ENCODE measurements at regions not wholly inside any gene's neighbourhood (a gene's known extent, or its start where the extent isn't known, plus 50 kb on each side); places are given as distances from the start of the nearest gene placed in this dataset.
"Not testable (repeated sequence)": the region's sequence is repeated elsewhere in the genome, so short reads cannot be mapped to it uniquely, and the experiment has no call there.

DNA sequence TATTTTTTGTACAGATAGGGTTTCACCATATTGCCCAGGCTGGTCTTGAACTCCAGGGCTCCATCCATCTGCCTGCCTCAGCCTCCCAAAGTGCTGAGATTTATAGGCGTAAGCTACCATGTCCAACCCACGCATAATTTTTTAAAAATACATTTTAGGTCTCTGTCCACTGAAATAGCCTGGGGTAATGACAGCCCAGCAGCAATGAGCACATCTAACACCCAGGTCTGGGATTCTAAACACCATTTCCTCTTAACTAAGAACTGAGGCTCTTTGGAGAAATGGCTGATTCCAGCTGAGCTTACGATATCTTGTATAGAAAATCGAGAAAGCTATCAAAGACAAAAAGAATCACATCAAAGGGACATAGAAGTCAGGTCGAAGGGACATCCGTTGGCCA lies 245.3 kb downstream of the PARN start:
- DNase-seq (ENCODE audit: low spot score), result no peak

DNA sequence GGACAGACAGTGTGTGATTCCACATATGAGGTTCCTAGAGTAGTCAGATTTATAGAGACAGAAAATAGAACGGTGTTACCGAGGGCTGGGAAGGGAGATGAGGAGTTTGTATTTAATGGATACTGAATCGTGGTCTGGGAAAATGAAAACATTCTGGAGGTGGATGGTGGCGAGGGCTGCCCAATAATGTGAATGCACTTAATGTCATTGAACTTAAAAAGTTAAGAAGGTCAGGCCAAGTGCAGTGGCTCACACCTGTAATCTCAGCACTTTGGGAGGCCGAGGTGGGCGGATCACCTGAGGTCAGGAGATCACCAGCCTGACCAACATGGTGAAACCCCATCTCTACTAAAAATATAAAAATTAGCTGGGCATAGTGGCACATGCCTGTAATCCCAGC lies 246.2 kb downstream of the PARN start:
- DNase-seq (ENCODE audit: low spot score), result not testable (repeated sequence)

DNA sequence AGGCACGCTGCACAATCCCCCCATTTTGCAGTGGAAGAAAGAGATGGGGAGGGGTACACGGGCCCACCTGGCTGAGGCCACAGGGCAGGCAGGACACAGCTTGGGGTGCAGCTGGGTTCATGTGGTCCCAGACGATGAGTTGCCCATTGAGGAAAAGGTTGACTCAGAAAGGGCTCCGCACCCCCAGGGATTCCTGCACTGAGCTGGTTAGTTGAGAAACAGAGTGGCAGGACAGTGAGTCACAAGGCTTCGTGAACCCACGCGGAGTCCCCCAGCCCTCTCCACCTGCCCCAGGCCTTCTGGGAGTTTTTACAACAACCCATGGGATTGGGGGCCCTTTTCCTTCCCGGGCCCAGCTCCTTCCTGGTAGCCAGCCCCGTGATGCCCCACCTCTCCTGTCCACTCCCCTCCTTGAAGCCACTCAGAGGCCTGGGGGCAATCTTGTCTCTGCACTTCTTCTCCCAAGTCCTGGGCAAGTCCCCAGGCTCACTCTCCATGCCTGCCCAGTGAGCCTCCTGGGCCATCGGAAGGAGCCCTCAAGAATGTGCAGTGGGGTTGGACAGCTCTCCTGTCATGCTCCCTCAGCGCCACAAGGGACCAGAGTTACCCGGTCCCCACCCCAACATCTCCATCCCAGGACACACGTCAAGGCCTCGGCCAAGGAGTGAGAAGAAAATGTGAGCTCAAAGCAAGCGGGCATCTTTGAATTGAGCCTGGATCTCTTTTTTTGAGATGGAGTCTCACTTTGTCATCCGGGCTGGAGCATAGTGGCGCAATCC lies 251.2 kb downstream of the PARN start:
- no peak for DNase-seq (ENCODE audit: low spot score)

DNA sequence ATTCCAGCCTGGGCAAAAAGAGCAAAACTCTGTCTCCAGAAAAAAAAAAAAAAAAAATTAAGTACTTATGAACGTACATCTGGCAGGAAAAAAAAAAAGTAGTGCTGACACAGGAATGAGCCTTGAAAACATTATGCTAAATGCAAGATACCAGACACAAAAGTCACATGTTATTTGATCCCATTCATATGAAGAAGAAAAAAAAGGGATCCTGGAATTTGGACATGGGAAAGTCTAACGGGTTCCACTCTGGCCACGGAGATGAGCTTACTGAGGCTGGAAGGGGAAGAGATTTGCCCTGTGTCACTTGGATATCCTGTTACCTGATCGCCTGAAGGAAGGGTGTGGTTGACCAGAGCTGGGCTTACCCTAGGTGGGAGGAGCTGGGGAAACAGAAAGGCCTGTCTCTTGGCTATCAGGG lies 251.9 kb downstream of the PARN start:
- no peak for DNase-seq (ENCODE audit: low spot score)

DNA sequence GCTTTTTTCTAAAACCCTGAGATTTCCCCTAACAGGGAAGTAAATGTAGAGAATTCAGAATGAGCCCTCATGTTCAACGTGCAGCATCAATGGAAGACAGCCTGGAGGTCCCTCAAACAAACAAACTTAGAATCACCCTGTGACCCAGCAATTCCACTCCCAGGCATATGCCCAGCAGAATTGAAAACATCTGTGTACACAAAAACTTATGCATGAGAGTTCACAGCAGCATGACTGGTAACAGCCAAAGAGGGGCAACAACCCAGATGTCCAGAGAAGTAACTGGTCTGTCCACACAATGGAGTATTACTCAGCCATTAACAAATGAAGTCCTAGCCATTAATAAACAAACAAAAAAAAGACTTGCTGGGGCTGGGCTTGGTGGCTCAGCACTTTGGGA lies 252.7 kb downstream of the PARN start:
- no peak for DNase-seq (ENCODE audit: low spot score)

DNA sequence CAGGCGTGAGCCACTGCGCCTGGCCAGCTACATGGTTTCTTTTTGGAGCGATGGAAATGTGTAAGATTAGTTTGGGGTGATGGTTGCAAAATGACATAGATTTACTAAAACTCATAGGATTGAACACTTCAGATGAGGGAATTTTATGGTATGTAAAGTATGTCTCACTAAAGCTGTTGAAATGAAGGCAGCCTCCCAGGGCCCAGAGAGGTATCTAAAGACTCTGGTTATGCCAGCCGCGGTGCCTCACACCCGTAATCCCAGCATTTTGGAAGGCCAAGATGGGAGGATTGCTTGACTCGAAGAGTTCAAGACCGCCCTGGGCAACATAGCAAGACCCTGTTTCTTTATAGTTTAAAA lies 254.9 kb downstream of the PARN start:
- DNase-seq (ENCODE audit: low spot score), result no peak

DNA sequence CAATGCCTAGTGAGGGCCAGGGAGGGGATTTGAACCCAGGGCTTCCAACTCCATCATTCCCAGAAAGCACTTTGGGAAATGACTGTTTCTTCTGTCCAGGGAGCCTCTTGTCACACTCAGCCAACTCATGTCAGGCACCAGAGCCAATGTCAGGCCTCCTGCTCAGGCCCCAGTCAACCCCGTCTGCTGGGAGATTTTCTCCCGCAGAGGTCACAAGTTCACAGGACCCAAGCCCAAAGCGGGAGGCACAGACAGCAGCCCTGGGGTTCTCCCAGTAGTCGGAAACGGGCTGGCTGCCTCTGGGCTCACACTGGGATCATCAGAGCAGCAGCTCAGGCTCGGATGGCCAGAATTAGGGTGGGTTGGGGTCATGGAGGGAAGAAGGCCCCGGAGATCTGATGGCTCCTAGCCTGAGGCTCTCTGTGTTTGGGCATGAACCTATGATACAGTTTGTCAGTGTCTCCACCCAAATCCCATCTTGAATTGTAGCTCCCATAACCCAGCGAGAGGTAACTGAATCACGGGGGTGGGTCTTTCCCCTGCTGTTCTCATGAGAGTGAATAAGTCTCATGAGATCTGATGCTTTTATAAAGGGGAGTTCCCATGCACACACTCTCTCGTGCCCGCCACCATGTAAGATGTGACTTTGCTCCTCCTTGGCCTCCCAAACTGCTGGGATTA lies 255.5 kb downstream of the PARN start:
- no peak for DNase-seq (ENCODE audit: low spot score)

DNA sequence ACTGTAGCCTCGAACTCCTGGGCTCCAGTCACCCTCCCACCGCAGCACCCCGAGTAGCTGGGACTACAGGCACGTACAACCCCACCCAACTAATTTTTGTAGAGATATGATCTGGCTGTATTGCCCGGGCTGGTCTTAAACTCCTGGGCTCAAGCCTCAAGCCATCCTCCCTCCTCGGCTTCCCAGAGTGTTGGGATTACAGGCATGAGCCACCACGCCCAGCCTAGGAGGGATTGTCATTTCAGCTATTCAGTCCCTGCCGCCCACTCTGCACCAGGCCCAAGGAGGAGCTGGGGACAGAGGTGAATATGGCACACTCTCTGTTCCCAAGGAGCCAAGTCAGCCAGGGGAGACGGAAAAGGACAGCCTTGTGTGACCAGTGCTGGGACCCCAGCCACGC lies 256.2 kb downstream of the PARN start:
- DNase-seq (ENCODE audit: low spot score), result no peak

DNA sequence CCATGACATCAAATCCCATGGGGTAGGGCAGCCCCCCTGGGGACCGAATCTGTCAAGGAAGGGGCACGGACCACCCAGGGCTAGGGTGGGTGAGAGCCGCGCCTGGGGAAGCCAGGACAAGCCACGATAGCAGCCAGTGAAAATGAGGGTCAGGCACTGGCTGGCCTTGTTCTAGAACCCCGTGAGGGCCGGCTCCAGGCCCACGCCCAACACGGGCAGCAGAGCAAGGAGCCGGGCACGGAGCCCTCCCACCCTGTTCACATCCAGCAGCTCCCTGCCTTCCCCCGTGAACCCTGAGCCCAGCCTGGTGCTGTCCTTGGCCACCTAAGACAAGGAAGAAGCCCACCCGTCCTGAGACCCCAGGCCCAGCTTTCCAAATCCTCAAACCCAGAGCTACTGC lies 256.7 kb downstream of the PARN start:
- DNase-seq (ENCODE audit: low spot score), result no peak

DNA sequence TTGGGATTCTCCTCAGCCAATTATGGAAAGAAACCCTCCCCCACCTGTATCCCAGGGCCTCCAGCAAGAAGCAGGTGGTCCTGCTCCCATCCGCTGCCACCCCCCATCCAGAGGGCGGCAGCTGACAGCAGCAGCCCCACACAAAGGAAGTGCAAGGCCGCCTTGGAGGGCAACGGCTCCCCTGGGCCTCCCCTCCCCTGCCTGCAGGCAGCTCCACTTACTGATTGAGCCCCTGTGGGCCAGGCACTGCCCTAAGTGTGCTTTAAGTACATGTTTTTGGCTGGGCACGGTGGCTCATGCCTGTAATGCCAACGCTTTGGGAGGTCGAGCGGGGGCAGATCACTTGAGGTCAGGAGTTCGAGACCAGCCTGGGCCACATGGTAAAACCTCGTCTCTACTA lies 257.6 kb downstream of the PARN start:
- no peak for DNase-seq (ENCODE audit: low spot score)

DNA sequence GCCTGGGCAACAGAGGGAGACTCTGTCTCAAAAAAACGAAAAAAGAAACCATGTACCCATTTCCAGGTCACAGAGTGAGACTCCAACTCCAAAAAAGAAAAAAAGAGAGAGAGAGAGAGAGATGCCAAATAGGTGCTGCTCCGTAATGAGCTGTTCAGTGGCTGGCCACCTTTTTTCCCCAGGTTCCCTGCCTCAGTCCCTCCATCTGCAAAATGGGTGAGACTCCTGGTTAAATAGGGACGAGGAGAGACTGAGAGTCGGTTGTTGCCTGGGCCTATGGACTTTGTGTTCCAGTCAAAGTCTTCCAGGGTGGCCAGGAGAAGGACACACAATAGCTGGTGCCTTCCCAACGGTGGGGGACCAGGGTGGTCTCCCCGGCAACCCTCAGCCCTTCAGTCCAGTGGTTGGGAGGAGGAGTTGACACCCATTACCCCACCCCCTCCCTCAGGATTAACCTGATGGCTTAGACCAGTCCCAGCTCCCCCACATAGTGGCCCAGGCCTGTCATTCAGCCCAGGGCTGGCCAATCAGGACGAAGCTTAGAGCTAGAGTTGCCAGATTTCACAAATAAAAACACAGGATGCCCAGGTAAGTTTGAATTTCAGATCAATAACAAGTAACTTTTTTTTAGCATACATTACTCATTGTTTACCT lies 258.2 kb downstream of the PARN start:
- DNase-seq (ENCODE audit: low spot score), result no peak

DNA sequence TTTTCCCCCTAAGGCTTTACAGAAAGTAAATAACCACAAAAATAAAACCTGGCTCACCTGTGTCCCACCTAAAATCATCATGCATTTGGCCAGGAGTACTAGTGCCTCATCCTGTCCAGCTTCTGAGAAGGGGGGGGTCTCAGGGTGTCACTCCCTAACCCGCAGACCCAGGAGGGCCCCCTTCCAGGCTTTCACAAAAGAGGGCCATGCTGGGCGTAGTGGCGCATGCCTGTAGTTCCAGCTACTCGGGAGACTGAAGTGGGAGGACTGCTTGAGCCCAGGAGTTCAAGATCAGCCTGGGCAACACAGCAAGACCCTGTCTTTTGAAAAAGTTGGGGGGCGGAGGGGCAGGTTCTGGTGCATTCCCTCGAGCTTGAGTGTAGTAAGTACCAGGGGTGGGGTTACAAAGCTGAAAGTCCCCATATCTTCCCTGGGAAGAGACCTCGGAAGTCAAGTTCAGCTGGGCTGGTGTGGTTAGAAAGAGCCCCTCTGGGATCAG lies 259.3 kb downstream of the PARN start:
- no peak for DNase-seq (ENCODE audit: low spot score)

DNA sequence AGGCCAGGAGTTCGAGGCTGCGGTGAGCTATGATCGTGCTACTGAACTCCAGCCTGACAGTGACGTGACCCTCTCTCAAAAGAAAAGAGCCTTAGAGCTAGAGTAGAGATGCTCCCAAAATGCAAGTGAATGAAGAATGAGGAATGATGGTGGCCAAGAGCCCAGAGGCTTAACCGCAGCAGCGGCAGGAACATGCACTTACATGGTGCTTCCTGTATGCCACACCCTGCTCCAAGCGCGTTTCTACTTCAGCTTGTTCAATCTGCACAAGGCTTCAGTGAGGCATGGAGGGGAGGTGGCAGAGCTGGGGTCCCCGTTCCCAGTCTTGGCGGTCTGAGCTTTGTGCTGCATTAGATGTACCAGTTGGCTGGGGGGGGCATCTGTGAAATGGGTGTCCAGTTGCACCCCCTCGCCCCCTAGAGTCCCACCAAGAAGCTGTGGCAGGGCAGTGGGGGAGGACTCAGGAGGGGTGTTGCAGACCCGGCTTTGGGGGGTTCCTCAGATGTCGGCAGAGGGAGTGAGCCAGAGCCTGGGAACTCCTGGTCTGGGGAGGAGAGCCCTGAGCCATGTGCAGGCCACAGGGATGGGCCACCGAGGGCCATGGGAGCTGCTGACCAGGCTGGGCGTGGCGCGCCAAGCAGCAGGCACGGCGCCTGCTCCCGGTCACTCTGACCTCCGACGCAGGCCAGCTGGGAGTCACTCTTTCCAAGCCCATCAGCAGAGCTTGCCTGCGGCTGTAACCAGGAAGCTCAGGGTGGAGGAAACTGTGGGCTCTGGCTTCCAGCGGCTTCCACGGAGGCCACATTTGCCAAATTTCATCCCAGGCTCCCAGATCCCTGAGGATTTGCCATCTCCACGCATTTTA lies 260.1 kb downstream of the PARN start:
- no peak for DNase-seq (ENCODE audit: low spot score)

DNA sequence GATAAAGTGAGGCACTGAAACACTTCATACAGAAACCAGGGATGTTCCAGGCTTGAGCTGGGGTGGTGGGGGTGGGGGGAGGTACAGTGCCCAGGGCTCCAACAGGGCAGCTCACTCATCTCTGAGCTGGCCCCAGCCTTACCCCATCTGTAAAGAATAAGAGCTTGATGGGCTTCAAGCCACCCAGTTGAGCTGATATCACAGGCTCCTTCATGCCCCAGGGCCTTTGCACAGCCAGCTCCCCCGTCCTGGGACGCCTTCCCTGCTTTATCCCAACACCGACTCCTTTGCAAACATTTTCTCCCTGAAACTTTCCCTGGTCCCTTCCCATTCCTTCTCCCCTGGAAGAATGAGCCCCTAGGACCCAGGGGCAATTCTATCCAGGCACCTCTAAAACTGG lies 261.7 kb downstream of the PARN start:
- DNase-seq (ENCODE audit: low spot score), result no peak

DNA sequence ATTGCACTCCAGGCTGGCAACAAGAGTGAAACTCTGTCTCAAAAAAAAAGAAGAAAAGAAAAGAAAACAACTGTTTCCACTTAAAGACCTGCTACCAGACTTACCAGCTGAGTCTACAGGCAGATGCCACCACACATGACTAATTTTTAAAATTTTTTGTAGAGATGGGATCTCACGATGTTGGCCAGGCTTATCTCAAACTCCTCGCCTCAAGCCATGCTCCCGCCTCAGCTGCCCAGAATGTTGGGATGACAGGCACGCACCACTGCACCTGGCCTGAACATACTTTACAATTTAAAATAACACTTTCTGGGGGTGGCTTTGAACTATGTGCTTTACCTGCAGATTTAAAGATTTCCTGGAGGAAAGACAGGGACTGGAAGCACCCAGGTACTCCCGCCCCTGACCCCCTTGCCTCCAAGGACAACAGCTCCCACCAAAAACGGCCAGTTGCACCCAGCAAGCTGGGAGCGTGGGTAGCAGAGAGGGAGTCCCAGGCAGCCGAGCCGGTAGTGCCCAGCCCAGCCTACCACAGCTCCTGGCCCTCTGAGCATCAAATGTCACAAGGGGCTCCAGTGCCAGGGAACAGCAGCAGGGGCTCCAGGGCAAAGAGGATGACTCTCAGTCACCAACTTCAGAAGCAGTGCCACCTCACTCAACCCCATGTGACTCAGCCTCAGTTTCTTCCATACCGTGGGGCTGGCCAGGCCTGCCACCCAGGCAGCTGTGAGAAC lies 262.9 kb downstream of the PARN start:
- no peak for DNase-seq (ENCODE audit: low spot score)

DNA sequence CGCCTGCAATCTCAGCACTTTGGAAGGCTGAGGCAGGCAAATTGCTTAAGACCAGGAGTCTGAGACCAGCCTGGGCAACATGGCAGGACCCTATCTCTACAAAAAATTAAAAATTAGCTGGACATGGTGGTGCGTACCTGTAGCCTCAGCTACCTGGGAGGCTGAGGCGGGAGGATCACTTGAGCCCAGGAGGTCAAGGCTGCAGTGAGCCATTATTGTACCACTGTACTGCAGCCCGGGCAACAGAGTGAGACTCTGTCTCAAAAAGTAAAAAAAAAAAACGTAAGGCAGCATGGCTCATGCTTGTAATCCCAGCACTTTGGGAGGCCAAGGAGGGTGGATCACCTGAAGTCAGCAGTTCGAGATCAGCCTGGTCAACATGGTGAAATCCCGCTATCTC lies 263.6 kb downstream of the PARN start:
- no peak for DNase-seq (ENCODE audit: low spot score)

DNA sequence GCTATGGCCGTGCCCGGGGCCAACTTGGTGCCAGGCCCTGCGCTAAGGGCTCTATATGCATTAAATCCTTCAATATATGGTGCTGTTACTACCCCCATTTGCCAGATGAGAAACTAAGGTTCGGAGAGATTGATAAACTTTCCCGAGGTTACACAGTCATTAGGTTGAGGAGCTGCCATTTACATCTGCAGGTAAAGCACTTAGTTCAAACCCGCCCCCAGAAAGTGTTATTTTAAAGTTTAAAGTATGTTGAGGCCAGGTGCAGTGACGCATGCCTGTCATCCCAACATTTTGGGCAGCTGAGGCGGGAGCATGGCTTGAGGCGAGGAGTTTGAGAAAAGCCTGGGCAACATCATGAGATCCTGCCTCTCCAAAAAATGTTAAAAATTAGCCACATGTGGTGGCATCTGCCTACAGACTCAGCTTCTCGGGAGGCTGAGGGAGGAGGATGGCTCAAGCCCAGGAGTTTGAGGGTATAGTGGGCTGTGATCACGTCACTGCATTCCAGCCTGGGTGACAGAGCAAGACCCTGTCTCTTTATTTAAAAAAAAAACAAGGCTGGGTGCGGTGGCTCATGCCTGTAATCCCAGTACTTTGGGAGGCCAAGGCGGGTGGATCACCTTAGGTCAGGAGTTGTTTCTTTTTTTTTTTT lies 264.7 kb downstream of the PARN start:
- DNase-seq (ENCODE audit: low spot score), result no peak

DNA sequence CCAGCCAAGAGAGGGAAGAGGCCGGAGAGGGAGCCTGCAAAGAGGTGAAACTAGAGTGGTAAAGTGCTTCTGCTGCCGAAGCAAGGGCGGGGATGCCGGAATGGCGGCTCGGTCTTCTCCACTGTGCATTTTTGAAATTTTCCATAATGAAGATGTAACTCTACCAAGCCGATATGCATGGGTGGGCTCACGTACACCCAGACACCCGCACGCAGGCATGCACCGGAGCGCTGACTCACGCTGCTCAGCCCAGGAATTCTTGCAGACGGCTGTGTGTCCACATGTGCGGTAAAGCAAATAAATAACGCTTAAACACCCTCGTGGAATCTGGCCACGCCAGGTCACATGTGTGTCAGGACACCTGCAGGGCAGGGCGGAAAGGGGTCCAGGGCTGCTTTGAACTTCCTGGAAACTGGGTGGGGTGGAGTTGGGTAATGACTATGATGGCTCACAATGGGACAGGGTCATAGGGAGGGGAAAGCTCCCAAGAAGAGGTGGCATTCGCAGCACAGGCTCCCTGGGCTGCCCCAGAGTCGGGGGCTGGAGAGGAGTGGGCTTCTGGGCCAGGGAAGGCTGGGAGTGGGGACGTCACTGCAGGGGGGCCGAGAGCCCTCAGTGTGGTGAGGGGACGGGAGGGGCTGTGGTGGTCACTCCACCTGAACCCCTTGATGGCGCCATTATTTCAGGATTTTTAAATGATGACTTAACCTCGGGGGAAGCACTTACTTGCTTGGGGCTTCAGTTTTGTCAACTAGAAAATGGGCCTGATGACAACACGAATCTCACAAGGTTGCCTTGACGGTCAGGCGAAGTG lies 265.5 kb downstream of the PARN start:
- no peak for DNase-seq (ENCODE audit: low spot score)

DNA sequence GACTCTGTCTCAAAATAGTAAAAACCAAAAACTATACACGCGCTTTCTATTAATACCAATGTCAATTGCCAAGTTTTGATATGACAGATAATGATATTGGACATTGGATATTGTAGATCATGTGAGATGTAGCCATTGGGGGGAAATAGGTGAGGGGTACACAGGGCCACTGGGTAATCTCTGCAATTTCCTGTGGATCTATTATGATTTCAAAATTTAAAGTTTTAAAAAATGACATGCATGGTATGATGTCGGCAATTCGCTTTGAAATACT lies 266.0 kb downstream of the PARN start:
- DNase-seq (ENCODE audit: low spot score), result no peak

DNA sequence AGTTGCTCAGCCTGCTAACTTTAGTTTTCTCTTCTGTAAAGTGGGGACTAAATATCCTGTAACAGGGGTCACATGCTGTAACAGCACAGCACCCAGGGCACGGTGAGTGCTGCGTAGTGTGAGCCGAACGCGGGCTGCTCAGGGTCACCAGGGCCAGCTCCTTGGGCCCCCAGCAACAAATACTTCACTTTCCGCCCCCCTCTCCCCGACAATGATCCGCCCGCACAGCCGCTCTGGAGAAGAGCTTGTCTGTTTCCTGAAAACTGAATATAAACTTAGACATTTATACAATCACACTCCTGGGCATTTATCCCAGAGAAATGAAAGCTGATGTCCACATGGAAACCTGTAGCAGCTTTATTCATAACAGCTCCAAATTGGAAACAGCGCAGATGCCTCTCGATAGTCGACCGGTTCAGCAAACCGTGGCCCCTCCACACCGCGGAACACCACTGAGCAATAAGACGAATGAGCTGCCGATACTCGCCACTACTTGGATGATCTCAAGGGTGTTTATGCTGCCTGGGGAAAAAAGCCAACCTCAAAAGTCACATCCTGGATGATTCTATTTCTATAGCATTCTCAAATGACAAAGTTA lies 267.2 kb downstream of the PARN start:
- no peak for DNase-seq (ENCODE audit: low spot score)
